ENCODE measurements at regions not wholly inside any gene's neighbourhood (a gene's known extent, or its start where the extent isn't known, plus 50 kb on each side); places are given as distances from the start of the nearest gene placed in this dataset.

DNA sequence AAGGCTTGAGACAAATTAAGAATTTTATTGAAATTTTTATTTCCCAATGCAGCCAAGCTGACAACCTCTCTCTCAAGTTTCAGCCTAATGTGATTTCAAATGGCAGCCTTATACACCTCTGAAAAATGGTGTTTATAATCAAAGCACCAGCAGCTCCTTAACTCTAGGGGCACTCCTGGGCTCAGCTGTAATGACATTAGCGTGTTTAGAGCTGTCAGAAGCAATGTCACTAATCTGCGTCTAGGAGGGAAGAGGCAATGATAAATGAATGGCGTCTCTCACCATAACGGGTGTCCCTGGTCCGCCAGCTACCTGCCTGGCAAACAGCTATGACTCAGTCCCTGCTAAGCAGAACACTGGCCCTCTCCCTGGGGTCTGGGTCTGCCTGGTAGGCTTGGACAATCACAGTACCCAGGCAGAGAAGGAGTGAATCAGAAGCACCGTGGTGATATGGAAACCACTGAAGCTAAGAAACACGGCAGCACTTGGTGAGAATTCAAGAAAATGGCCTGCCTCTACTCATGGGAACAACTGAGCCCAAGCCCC, 131.8 kb upstream of the VSTM2B start:
- TF ChIP-seq EZH2 (IDR thresholded peaks at IDR 0.05; ENCODE audit: insufficient read depth, poor library complexity, severe bottlenecking) (no peak), EZH2phosphoT487 (IDR thresholded peaks at IDR 0.05; ENCODE audit: insufficient read depth, low read depth) (no peak)
